ENCODE measurements at regions not wholly inside any gene's neighbourhood (a gene's known extent, or its start where the extent isn't known, plus 50 kb on each side); places are given as distances from the start of the nearest gene placed in this dataset.

GRCh38 chr11:121359591-121359990, 67.0 kb downstream of the SC5D start:
- no peak overlapping the region for H2AK9ac ChIP-seq (replicated peaks; ENCODE audit: low read depth, low read length, poor library complexity)
- H3K27ac ChIP-seq (ENCODE audit: insufficient read depth, low read length) = no peak overlapping the region
- H4K8ac ChIP-seq (ENCODE audit: low read depth in 2 of 2, low read length in 2 of 2) = no peak overlapping the region
- dilution Hi-C loops (cut with HindIII; ENCODE audit: low sequenced_read_pairs, unreplicated experiment) (no loop called here), in situ Hi-C loops (cut with MboI; ENCODE audit: low sequenced_read_pairs) (no loop called here), intact Hi-C loops (cut with micrococcal nuclease) (no loop called here)
- BruUV-seq (replicated peaks) = no TSS peak
- ChIA-PET CTCF (no interaction called here), POLR2A (ENCODE audit: unreplicated experiment) (no interaction called here)
- no peak overlapping the region for H3K4ac ChIP-seq (ENCODE audit: low read depth, low read length)
- no peak overlapping the region for H3K9ac ChIP-seq (ENCODE audit: low read depth, low read length)
- no peaks in the 10 kb centered on the region for H3K36me3 ChIP-seq (ENCODE audit: control insufficient read depth, insufficient read depth, low read length)
- no peak overlapping the region for H2BK20ac ChIP-seq (ENCODE audit: low read depth, low read length)
- H3K4me1 ChIP-seq (ENCODE audit: control insufficient read depth, insufficient read depth, low read length) = no peaks in the 10 kb centered on the region
- H3K79me1 ChIP-seq (ENCODE audit: low read depth in 1 of 2, low read length in 2 of 2) = no peaks in the 10 kb centered on the region
- H3K14ac ChIP-seq (replicated peaks; ENCODE audit: low read depth, low read length) = no peak overlapping the region
- DNase-seq (no peak), ATAC-seq (ENCODE audit: low read depth) (no peak)
- H2BK15ac ChIP-seq (ENCODE audit: low read depth, low read length) = no peak overlapping the region
- H2AFZ ChIP-seq (replicated peaks; ENCODE audit: low read length, poor library complexity) = no peak overlapping the region
- no peak overlapping the region for H3K4me2 ChIP-seq (ENCODE audit: low read depth, low read length)
- no peak overlapping the region for H3K56ac ChIP-seq (ENCODE audit: extremely low read depth, insufficient read depth, low read length)
- no peak overlapping the region for H3K23ac ChIP-seq (ENCODE audit: low read depth, low read length)
- no peak for TF ChIP-seq FOS (IDR thresholded peaks at IDR 0.05; ENCODE audit: low read depth, low read length)
- no peak for TF ChIP-seq USF2 (IDR thresholded peaks at IDR 0.05; ENCODE audit: low read depth, low read length)
- TF ChIP-seq MAZ (IDR thresholded peaks at IDR 0.05; ENCODE audit: borderline replicate concordance, low read depth, low read length) = no peak
- no peak for TF ChIP-seq RAD21 (IDR thresholded peaks at IDR 0.05; ENCODE audit: low read length)
- no peak for TF ChIP-seq MXI1 (IDR thresholded peaks at IDR 0.05; ENCODE audit: borderline replicate concordance, low read depth, low read length)
- no peak for TF ChIP-seq NFE2L2 (IDR thresholded peaks at IDR 0.05; ENCODE audit: low read depth, low read length)
- no peak for TF ChIP-seq POLR2A (IDR thresholded peaks at IDR 0.05; ENCODE audit: low read depth, low read length)
- TF ChIP-seq CTCF (conservative IDR thresholded peaks at IDR 0.05; ENCODE audit: low read depth, low read length) = no peak
- no peak for TF ChIP-seq RCOR1 (IDR thresholded peaks at IDR 0.05; ENCODE audit: insufficient replicate concordance, low read length)
- no peak for TF ChIP-seq CEBPB (IDR thresholded peaks at IDR 0.05; ENCODE audit: low read depth, low read length)
- TF ChIP-seq RFX5 (IDR thresholded peaks at IDR 0.05; ENCODE audit: low read depth, low read length) = no peak
- TF ChIP-seq SMC3 (IDR thresholded peaks at IDR 0.05; ENCODE audit: low read depth, low read length) = no peak
- TF ChIP-seq CHD1 (IDR thresholded peaks at IDR 0.05; ENCODE audit: low read depth, low read length) = no peak
- no peak for TF ChIP-seq MAFK (IDR thresholded peaks at IDR 0.05; ENCODE audit: low read depth, low read length)
- H4K91ac ChIP-seq (ENCODE audit: insufficient read depth, low read depth, low read length) = no peak overlapping the region
- no peak overlapping the region for H2BK120ac ChIP-seq (ENCODE audit: low read depth, low read length)
- H2AK5ac ChIP-seq (ENCODE audit: low read depth, low read length) = no peak overlapping the region
- H3K18ac ChIP-seq (ENCODE audit: low read depth, low read length) = no peak overlapping the region
- no peak overlapping the region for H2BK5ac ChIP-seq (ENCODE audit: low read depth, low read length, poor library complexity, severe bottlenecking)
- no peaks in the 10 kb centered on the region for H3K9me3 ChIP-seq (ENCODE audit: control insufficient read depth, insufficient read depth, low read length)
- no peaks in the 10 kb centered on the region for H3K9me1 ChIP-seq (ENCODE audit: insufficient read depth, low read length)
- peaks cover 15% of the 10 kb centered on the region for H3K27me3 ChIP-seq (ENCODE audit: control insufficient read depth, insufficient read depth, low read length)
- H3K4me3 ChIP-seq (ENCODE audit: insufficient read depth, low read depth, low read length) = no peak overlapping the region
- H4K5ac ChIP-seq (ENCODE audit: low read depth, low read length) = no peak overlapping the region
- H4K20me1 ChIP-seq (ENCODE audit: insufficient read depth, low read length) = no peaks in the 10 kb centered on the region
